Right lobe of liver (tissue), 6 donors: ENCODE measurements at regions not wholly inside any gene's neighbourhood (a gene's known extent, or its start where the extent isn't known, plus 50 kb on each side); places are given as distances from the start of the nearest gene placed in this dataset.

Experiments
- ATAC-seq, 4 donors: fragments of 200-7000 bp; cut with Tn5 transposase; one replicate each; pipeline ENCODE4 v1.9.1; 2020; ENCODE audit warnings: mild to moderate bottlenecking in 4 of 4, moderate library complexity in 4 of 4
- DNase-seq, 3 donors: peaks; one replicate each; pipeline ENCODE4 v3.0.0-alpha.2; 2020
- H3K27ac ChIP-seq, 3 donors: fragments of 200-600 bp; one replicate each; pipeline ENCODE4 v1.8.0; 2022
- H3K27me3 ChIP-seq, 2 donors: fragments of 200-600 bp; one replicate each; pipeline ENCODE4 v1.8.0; 2022
- H3K36me3 ChIP-seq, 4 donors: fragments of 200-600 bp; sonication (generic) in 1 of 4; one replicate each; pipeline versions ENCODE4 v1.5.1 to v1.8.0; 2017 to 2022; ENCODE audit warnings: control low read depth in 1 of 4
- H3K4me1 ChIP-seq, 4 donors: fragments of 200-600 bp; sonication (generic) in 1 of 4; one replicate each; pipeline versions ENCODE4 v1.5.1 to v1.8.0; 2017 to 2022; ENCODE audit warnings: control low read depth in 1 of 4
- H3K4me3 ChIP-seq, 3 donors: fragments of 200-600 bp; one replicate each; pipeline ENCODE4 v1.8.0; 2022
- H3K9me3 ChIP-seq, 4 donors: fragments of 200-600 bp; sonication (generic) in 1 of 4; one replicate each; pipeline versions ENCODE4 v1.5.1 to v1.8.0; 2017 to 2022; ENCODE audit warnings: control low read depth in 1 of 4
- CTCF ChIP-seq, 4 donors: fragments of 200-600 bp in 3 of 4; fragments of 450-650 bp in 1 of 4; IDR thresholded peaks; one replicate each; pipeline versions ENCODE4 v1.5.1 to v1.8.0; 2016 to 2022; ENCODE audit warnings: antibody characterized with exemption in 4 of 4, mild to moderate bottlenecking in 2 of 4
- POLR2A ChIP-seq: fragments of 450-650 bp; IDR thresholded peaks from one replicate; pipeline ENCODE4 v1.6.1; 2017; ENCODE audit warnings: antibody characterized with exemption, mild to moderate bottlenecking
- WGBS: methylation state at CpG from one replicate; pipeline ENCODE4 v1.1.6; 2018; ENCODE audit warnings: low coverage, low lambda C conversion rate; ENCODE audit not compliant: insufficient coverage; ENCODE audit errors: missing lambda C conversion rate; 5-methylcytosine and 5-hydroxymethylcytosine counted together
- intact Hi-C, 2 donors: fragments of 100-400 bp; cut with DNase I; formaldehyde crosslinking; loops; one replicate each; pipeline versions ENCODE4 v1.11.2 to v1.14.1; 2022
- donor health status: DM: no; HTN: yes; CAD: no.
- donor health status: DM: no; HTN: no; CAD: no.
- donor health status: DM: no; HTN: no; CAD: no.
- donor health status: DM: no; HTN: yes; CAD: no.
- donor health status: DM: no; HTN: yes; CAD: no.

GRCh38 chr6:144394210-144394609, 109.1 kb downstream of the UTRN start:
- ATAC-seq (no peak), DNase-seq (no peak)
- Histone ChIP-seq H3K4me3 (no peak overlapping the region), H3K27ac (no peak overlapping the region), H3K9me3 (no peaks in the 10 kb centered on the region), H3K4me1 (no peaks in the 10 kb centered on the region), H3K36me3 (no peaks in the 10 kb centered on the region), H3K27me3 (no peaks in the 10 kb centered on the region)
- TF ChIP-seq POLR2A (no peak), CTCF (IDR thresholded peaks at IDR 0.05) (no peak)
- 88% methylated on average over 3 of the region's 4 CpGs for WGBS
- intact Hi-C loops: no loop called here

DNA sequence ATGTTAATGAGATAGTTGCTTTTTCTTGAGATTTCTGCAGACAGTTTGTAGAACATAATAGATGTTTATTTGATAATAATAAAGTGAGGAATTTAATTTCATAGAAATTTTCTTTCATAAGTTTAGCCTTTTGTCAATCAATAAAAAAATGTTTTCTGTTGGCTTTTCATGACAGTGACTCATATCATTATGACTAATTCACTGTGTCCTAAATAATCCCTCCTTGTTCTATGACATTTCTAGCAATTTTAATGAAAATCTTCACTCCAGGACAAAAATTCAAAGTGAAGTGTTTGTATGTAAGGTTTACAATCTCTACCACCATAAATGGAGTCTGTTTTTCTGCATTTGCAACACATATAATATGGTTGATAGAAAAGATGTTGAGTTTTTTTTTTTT, 109.9 kb downstream of the UTRN start:
- ATAC-seq (peak in 1 of 4 donors; percentile 20), DNase-seq (no peak)
- Histone ChIP-seq H3K9me3 (no peaks in the 10 kb centered on the region), H3K36me3 (no peaks in the 10 kb centered on the region), H3K27me3 (no peaks in the 10 kb centered on the region), H3K4me1 (no peaks in the 10 kb centered on the region), H3K4me3 (no peak overlapping the region), H3K27ac (no peak overlapping the region)
- TF ChIP-seq CTCF (IDR thresholded peaks at IDR 0.05): no peak
- TF ChIP-seq POLR2A: no peak
- intact Hi-C loops: no loop called here

DNA sequence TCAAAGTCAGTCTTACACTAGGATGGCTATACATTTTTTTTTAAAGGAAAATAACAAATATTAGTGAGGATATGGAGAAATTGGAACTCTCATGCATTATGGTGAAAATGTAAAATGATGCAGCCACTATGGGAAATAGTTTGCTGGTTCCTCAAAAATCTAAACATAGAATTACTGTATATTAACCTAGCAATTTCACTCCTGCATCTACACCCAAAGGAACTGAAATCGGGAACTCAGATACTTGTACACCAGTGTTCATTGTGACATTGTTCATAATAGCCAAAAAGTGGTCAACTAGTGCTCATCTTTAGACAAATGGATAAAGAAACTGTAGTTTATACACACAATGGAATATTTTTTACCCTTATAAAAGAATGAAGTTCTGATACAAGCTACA, 110.7 kb downstream of the UTRN start:
- intact Hi-C loops: no loop called here
- Histone ChIP-seq H3K4me3 (no peak overlapping the region), H3K9me3 (no peaks in the 10 kb centered on the region), H3K36me3 (no peaks in the 10 kb centered on the region), H3K27ac (no peak overlapping the region), H3K27me3 (no peaks in the 10 kb centered on the region), H3K4me1 (peaks cover 0 to 2% (median 0%) of the 10 kb centered on the region in 4 donors)
- ATAC-seq (peak in 2 of 4 donors; percentile 30 to 46), DNase-seq (no peak)
- WGBS: 82% methylated on average over 1 of the region's 1 CpG
- TF ChIP-seq CTCF (IDR thresholded peaks at IDR 0.05): no peak
- no peak for TF ChIP-seq POLR2A

- no peak for DNase-seq
- TF ChIP-seq POLR2A (no peak), CTCF (IDR thresholded peaks at IDR 0.05) (no peak)
Observed at GRCh38 chr6:144397141-144397540, 112.0 kb downstream of the UTRN start.

DNA sequence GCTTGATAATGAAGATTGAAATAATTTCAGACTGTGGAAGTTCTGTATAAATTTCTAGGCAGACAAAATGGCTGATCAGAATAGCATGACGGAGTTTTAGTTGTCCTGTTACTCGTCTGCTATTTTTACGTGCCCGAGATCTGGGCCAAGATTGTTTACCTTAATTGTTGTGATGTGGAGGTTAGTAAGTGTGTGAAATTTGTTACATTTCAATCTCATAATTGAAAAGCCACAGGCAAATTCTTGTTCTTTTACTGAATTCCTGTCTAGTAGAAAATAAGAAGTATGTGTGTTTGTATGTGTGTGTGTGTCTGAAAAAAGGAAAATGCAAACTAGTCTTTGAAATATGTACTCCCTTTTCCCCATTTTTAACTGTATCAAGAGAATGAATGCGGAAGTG, 115.2 kb downstream of the UTRN start:
- Histone ChIP-seq H3K36me3 (no peaks in the 10 kb centered on the region), H3K9me3 (no peaks in the 10 kb centered on the region), H3K4me3 (no peak overlapping the region), H3K27me3 (no peaks in the 10 kb centered on the region), H3K4me1 (peaks cover 0 to 8% (median 0%) of the 10 kb centered on the region in 4 donors), H3K27ac (no peak overlapping the region)
- intact Hi-C loops: no loop called here
- TF ChIP-seq CTCF (IDR thresholded peaks at IDR 0.05) (no peak), POLR2A (no peak)
- no peak for ATAC-seq
- 93% methylated on average over 5 of the region's 5 CpGs for WGBS
- DNase-seq: no peak

More at GRCh38 chr6:144397141-144397540, 112.0 kb downstream of the UTRN start:
- peaks cover 0 to 8% (median 0%) of the 10 kb centered on the region in 4 donors for H3K4me1 ChIP-seq
- H3K9me3 ChIP-seq: no peaks in the 10 kb centered on the region
- no peaks in the 10 kb centered on the region for H3K27me3 ChIP-seq
- WGBS: 95% methylated on average over 3 of the region's 4 CpGs
- no peak overlapping the region for H3K27ac ChIP-seq
- intact Hi-C loops: no loop called here
- ATAC-seq: no peak
- H3K4me3 ChIP-seq: no peak overlapping the region
- no peaks in the 10 kb centered on the region for H3K36me3 ChIP-seq
